Liver (tissue), 8 donors: ENCODE measurements at regions not wholly inside any gene's neighbourhood (a gene's known extent, or its start where the extent isn't known, plus 50 kb on each side); places are given as distances from the start of the nearest gene placed in this dataset.

Source experiments
- DNase-seq: peaks from one replicate; pipeline ENCODE4 v3.0.0-alpha.2; 2017; ENCODE audit warnings: low spot score
- H3K27ac ChIP-seq, 2 donors: one replicate each; pipeline ENCODE4 v1.7.0; 2013; ENCODE audit warnings: inconsistent platforms in 2 of 2, low read length in 2 of 2, control low read depth in 1 of 2, low read depth in 1 of 2, mild to moderate bottlenecking in 1 of 2
- H3K27me3 ChIP-seq, 4 donors: one replicate each; pipeline versions ENCODE4 v1.6.1 to v1.7.0; 2013; ENCODE audit warnings: low read length in 3 of 4, inconsistent platforms in 1 of 4, mild to moderate bottlenecking in 1 of 4, moderate library complexity in 1 of 4; ENCODE audit not compliant: control insufficient read depth in 4 of 4, insufficient read depth in 4 of 4
- H3K36me3 ChIP-seq, 4 donors: one replicate each; pipeline versions ENCODE4 v1.6.1 to v1.7.0; 2013; ENCODE audit warnings: low read length in 3 of 4, mild to moderate bottlenecking in 3 of 4, low read depth in 1 of 4, moderate library complexity in 1 of 4; ENCODE audit not compliant: control insufficient read depth in 4 of 4, insufficient read depth in 3 of 4
- H3K4me1 ChIP-seq, 4 donors: one replicate each; pipeline versions ENCODE4 v1.6.1 to v1.7.0; 2013; ENCODE audit warnings: low read length in 3 of 4, mild to moderate bottlenecking in 3 of 4, moderate library complexity in 1 of 4; ENCODE audit not compliant: control insufficient read depth in 4 of 4, insufficient read depth in 4 of 4
- H3K4me3 ChIP-seq, 3 donors: one replicate each; pipeline versions ENCODE4 v1.6.1 to v1.7.0; 2013; ENCODE audit warnings: low read length in 3 of 3, control low read depth in 1 of 3, low read depth in 1 of 3, mild to moderate bottlenecking in 1 of 3
- H3K9ac ChIP-seq, 2 donors: one replicate each; pipeline ENCODE4 v1.7.0; 2013; ENCODE audit warnings: low read length in 2 of 2, mild to moderate bottlenecking in 2 of 2, moderate library complexity in 2 of 2, control low read depth in 1 of 2, low read depth in 1 of 2
- H3K9me3 ChIP-seq, 4 donors: one replicate each; pipeline versions ENCODE4 v1.6.1 to v1.7.0; 2013; ENCODE audit warnings: low read length in 3 of 4; ENCODE audit not compliant: control insufficient read depth in 4 of 4
- ATF3 ChIP-seq: IDR thresholded peaks from 2 replicates; pipeline ENCODE4 v1.6.1; 2016; ENCODE audit warnings: antibody characterized with exemption
- CTCF ChIP-seq: fragments of 150-350 bp; IDR thresholded peaks from 2 replicates; pipeline ENCODE4 v1.5.1; 2017; ENCODE audit warnings: improper control_type of control experiment, low read depth, low read length; ENCODE audit not compliant: missing input control
- EGR1 ChIP-seq, 2 donors: IDR thresholded peaks; 2 replicates each; pipeline ENCODE4 v1.6.1; 2016 to 2018; ENCODE audit warnings: antibody characterized with exemption in 2 of 2, low read depth in 2 of 2
- FOXA1 ChIP-seq: IDR thresholded peaks from 2 replicates; pipeline ENCODE4 v1.6.1; 2016; ENCODE audit warnings: antibody characterized with exemption
- FOXA2 ChIP-seq: IDR thresholded peaks from 2 replicates; pipeline ENCODE4 v1.6.1; 2016; ENCODE audit warnings: antibody characterized with exemption
- GABPA ChIP-seq, 2 donors: IDR thresholded peaks in 1 of 2; conservative IDR thresholded peaks in 1 of 2; 2 replicates each; pipeline ENCODE4 v1.6.1; 2016; ENCODE audit warnings: antibody characterized with exemption in 2 of 2, mild to moderate bottlenecking in 1 of 2, moderate library complexity in 1 of 2
- HNF4A ChIP-seq, 2 donors: conservative IDR thresholded peaks; 2 replicates each; pipeline ENCODE4 v1.6.1; 2016; ENCODE audit warnings: antibody characterized with exemption in 2 of 2, mild to moderate bottlenecking in 2 of 2
- HNF4G ChIP-seq: IDR thresholded peaks from 2 replicates; pipeline ENCODE4 v1.6.1; 2016; ENCODE audit warnings: antibody characterized with exemption
- JUND ChIP-seq, 2 donors: IDR thresholded peaks; 2 replicates each; pipeline ENCODE4 v1.6.1; 2016; ENCODE audit warnings: antibody characterized with exemption in 2 of 2
- MAX ChIP-seq: IDR thresholded peaks from 2 replicates; pipeline ENCODE4 v1.6.1; 2016; ENCODE audit warnings: antibody characterized with exemption
- NR2F2 ChIP-seq: IDR thresholded peaks from 2 replicates; pipeline ENCODE4 v1.6.1; 2016; ENCODE audit warnings: antibody characterized with exemption
- RAD21 ChIP-seq, 2 donors: IDR thresholded peaks; 2 replicates each; pipeline ENCODE4 v1.6.1; 2016; ENCODE audit warnings: antibody characterized with exemption in 2 of 2, mild to moderate bottlenecking in 2 of 2
- REST ChIP-seq: IDR thresholded peaks from 2 replicates; pipeline ENCODE4 v1.6.1; 2016; ENCODE audit warnings: antibody characterized with exemption, mild to moderate bottlenecking
- RXRA ChIP-seq, 2 donors: IDR thresholded peaks; 2 replicates each; pipeline ENCODE4 v1.6.1; 2017 to 2018; ENCODE audit warnings: antibody characterized with exemption in 2 of 2, mild to moderate bottlenecking in 1 of 2
- SP1 ChIP-seq: IDR thresholded peaks from 2 replicates; pipeline ENCODE4 v1.6.1; 2018; ENCODE audit warnings: antibody characterized with exemption, mild to moderate bottlenecking
- TAF1 ChIP-seq: conservative IDR thresholded peaks from 2 replicates; pipeline ENCODE4 v1.6.1; 2016; ENCODE audit warnings: antibody characterized with exemption, mild to moderate bottlenecking
- YY1 ChIP-seq: IDR thresholded peaks from 2 replicates; pipeline ENCODE4 v1.6.1; 2016; ENCODE audit warnings: antibody characterized with exemption, mild to moderate bottlenecking
- ZBTB33 ChIP-seq: IDR thresholded peaks from 2 replicates; pipeline ENCODE4 v1.6.1; 2016; ENCODE audit warnings: antibody characterized with exemption
- WGBS: extraction: QIAGEN DNeasy Blood & Tissue Kit; methylation state at CpG from one replicate; pipeline ENCODE4 v1.1.7; 2013; 5-methylcytosine and 5-hydroxymethylcytosine counted together
- donor health status: healthy.
- donor health status: healthy.
- donor health status: healthy.
- donor health status: healthy.
- donor health status: healthy.

GRCh38 chrX:19172741-19173140 lies 50.5 kb upstream of the ADGRG2 start:
- Histone ChIP-seq H3K9me3 (no peaks in the 10 kb centered on the region), H3K4me3 (no peak overlapping the region), H3K9ac (no peak overlapping the region), H3K27ac (no peak overlapping the region), H3K4me1 (no peaks in the 10 kb centered on the region), H3K27me3 (no peaks in the 10 kb centered on the region), H3K36me3 (no peaks in the 10 kb centered on the region)
- WGBS = 87% methylated on average over 4 of the region's 4 CpGs
- TF ChIP-seq CTCF = no peak
- TF ChIP-seq EGR1 (IDR thresholded peaks at IDR 0.05; ENCODE audit: low read depth in 2 of 2) = no peak
- no peak for TF ChIP-seq GABPA (IDR thresholded peaks at IDR 0.05 in 1 of 2, conservative IDR thresholded peaks at IDR 0.05 in 1 of 2)
- TF ChIP-seq FOXA1 = no peak
- TF ChIP-seq ATF3 = no peak
- no peak for TF ChIP-seq TAF1
- TF ChIP-seq REST = no peak
- TF ChIP-seq RAD21 (IDR thresholded peaks at IDR 0.05) = no peak
- TF ChIP-seq HNF4G = no peak
- no peak for TF ChIP-seq MAX
- no peak for TF ChIP-seq YY1
- TF ChIP-seq NR2F2 = no peak
- no peak for TF ChIP-seq FOXA2
- TF ChIP-seq JUND (IDR thresholded peaks at IDR 0.05) = no peak
- TF ChIP-seq RXRA (IDR thresholded peaks at IDR 0.05) = no peak
- TF ChIP-seq SP1 = no peak
- TF ChIP-seq HNF4A (conservative IDR thresholded peaks at IDR 0.05) = no peak
- no peak for TF ChIP-seq ZBTB33
- DNase-seq = no peak
